ENCODE measurements at regions not wholly inside any gene's neighbourhood (a gene's known extent, or its start where the extent isn't known, plus 50 kb on each side); places are given as distances from the start of the nearest gene placed in this dataset.

DNA sequence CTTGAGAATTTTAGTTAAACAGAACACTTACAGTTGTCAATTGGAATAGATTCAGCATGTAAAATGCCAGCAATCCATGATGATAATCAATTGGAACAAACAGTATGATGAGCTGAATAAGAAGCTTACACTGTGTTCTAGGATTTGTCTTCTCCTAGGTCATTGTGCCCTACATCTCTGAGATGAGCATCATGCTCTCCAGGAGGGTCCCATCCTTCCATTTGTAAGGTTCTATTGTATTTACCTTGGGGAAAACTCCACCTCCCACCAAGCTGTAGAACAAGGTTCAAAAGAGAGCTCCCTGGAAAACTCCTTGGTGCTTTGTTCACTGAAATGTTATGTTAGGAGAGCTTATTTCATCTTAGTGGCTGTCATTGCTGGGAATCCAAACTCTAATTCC, 60.8 kb downstream of the OR2B2 start:
- TF ChIP-seq CTCF (IDR thresholded peaks at IDR 0.05; ENCODE audit: extremely low read depth in 1 of 2, insufficient read depth in 1 of 2, low read depth in 1 of 2, low read length in 2 of 2) (no peak), EZH2 (IDR thresholded peaks at IDR 0.05; ENCODE audit: borderline replicate concordance, low read depth, low read length, severe bottlenecking) (no peak), GATA2 (IDR thresholded peaks at IDR 0.05; ENCODE audit: insufficient read depth, insufficient read length, low read depth, low read length) (no peak), POLR2A (IDR thresholded peaks at IDR 0.05; ENCODE audit: low read depth, low read length) (no peak), MAX (IDR thresholded peaks at IDR 0.05; ENCODE audit: insufficient read depth, insufficient read length) (no peak), POLR2AphosphoS5 (IDR thresholded peaks at IDR 0.05; ENCODE audit: insufficient read depth, low read depth, low read length) (no peak)

Data from endothelial cell of umbilical vein (primary cell).